GM19438 (cell line): ENCODE measurements at regions not wholly inside any gene's neighbourhood (a gene's known extent, or its start where the extent isn't known, plus 50 kb on each side); places are given as distances from the start of the nearest gene placed in this dataset.
"Not testable (repeated sequence)": the region's sequence is repeated elsewhere in the genome, so short reads cannot be mapped to it uniquely, and the experiment has no call there.

Experiments used
- ATAC-seq: cut with Tn5 transposase; IDR thresholded peaks from one replicate; pipeline ENCODE4 v1.9.1; 2021; ENCODE audit warnings: low read depth; ENCODE audit not compliant: unreplicated experiment

DNA sequence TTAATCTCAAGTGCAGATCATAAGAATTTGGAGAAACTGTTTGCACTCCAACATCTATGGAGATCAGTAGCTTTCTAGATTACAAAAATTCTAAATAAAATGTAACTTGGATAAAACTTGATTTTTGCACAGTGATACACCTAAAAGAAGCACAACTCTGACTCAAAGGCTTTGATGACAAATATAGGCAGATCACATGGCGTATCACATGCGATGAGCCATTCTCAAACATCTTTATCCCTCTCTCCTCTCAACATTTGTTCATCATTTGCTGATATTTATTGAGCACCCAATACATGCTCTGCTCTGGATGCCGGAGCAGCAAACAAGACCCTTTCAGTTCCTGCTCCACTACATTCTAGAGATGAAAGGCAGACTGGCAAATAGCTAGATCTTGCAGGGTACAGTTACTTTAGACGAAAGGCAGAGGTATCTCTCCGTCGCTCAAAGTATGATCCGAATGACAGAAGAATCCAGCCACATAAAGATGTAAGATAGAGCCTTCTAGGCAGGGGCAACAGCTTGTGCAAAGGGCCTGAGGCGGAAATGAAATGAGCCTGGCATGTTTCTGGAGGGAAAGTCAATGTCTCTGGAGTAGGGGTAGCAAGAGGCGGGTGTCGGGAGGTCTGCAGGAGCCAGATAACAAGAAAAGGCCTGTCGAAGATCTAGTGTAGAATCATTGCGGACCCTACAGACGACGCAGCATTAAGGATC is 145.8 kb upstream of the ERRFI1 start:
- no peak for ATAC-seq

DNA sequence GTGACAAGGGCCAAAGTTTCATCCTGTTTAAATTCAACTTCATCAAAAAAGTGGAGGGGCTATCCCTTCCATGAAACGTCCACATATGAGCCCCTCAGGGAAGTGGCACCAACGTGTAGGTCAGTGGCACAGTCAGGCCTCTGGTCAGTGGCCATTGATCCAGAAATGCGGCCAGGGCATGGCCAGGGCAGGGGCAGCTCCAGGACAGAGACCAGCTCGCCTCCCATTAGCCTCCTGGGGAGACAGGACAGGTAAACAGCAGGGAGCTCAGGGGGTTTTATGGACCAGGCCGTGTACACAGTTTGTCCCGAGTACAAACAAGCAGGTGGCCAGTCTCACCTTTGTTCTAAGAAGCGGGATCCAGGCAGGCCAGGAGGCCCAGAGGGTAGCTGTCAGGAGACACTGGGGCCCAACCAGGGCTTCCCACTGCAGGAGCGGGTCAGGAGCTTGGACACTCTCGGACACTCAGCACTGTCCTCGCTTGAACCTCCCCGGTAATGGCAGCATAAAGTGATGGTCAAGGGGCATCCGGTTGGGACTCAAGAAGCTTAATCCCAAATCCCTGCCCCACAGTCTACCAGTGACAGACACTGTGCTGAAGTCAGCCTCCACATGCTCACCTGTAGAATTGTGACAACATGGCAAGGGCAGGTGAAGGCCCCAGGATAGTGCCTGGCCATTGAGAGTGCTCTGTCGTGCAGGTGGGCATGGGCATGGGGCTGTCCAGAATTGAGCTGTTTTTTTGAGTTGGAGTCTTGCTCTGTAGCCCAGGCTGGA is 144.1 kb upstream of the ERRFI1 start:
- ATAC-seq = no peak

DNA sequence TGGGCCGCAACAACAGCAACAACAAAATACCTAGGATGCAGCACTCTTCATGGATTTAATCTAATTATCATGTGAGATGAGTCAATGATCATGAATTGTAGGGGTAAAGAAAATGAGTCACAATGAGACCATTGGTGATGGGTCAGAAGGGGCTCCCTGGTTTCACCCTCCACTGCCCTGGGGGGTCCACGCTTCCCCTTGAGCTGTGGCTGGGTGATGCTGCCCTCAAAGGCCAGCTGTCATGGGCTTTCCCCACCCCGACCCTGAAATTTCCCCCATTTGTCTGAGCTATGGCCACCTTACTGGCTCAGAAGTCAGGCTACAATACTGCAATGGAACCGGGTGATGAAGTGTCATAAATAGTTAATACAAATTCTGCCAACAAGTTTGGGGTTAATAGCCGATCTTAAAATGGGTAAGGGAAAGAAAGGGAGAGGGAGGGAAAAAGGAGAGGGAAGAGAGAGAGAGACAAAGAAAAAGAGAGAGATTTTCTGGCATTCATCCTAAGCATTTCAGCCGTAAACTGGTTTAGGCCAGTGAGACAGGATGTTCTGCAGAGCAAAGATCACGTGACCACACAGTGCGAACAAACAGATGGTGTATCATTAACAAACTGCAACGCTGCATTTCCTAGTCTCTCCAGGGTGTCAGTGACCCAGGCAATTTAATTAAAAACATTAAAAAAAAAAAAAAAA is 143.4 kb upstream of the ERRFI1 start:
- no peak for ATAC-seq

DNA sequence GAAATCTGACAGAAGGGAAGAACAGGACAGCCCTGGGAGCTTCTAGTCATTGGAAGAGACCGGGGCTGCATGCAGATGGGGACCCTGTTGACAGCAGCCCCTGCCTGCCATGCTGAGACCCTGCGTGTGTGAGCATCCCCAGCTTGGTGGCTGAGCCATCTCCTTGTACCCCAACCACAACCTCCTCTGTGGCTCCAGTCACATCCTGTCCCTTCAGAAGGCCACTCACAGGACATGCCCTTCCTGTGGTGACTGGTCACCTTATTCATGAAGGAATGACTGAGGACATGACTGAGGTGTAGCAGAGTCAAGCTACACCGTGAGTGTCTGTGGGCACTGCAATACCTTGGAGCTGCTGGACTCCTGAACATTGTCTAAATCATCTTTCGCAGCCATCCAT is 141.8 kb upstream of the ERRFI1 start:
- ATAC-seq = no peak

DNA sequence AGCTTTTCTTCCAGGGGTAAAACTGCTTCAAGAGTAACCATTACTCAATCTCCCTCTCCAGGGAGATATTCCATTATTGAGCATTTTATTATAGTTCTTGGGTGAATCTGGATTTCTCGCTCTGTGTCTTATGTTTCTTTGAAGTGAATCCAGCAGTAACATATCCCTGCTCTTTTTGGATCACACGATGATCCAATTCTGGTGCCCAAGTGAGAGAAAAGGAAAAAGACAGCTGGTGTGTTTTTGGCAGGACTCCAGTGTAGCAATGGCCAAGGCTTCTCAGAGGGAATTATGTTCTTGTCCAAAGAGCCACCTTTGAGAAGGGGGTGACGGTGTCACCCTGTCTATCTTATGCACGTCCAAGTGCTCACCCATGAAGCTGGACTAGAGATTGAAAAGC is 140.3 kb upstream of the ERRFI1 start:
- ATAC-seq = no peak

DNA sequence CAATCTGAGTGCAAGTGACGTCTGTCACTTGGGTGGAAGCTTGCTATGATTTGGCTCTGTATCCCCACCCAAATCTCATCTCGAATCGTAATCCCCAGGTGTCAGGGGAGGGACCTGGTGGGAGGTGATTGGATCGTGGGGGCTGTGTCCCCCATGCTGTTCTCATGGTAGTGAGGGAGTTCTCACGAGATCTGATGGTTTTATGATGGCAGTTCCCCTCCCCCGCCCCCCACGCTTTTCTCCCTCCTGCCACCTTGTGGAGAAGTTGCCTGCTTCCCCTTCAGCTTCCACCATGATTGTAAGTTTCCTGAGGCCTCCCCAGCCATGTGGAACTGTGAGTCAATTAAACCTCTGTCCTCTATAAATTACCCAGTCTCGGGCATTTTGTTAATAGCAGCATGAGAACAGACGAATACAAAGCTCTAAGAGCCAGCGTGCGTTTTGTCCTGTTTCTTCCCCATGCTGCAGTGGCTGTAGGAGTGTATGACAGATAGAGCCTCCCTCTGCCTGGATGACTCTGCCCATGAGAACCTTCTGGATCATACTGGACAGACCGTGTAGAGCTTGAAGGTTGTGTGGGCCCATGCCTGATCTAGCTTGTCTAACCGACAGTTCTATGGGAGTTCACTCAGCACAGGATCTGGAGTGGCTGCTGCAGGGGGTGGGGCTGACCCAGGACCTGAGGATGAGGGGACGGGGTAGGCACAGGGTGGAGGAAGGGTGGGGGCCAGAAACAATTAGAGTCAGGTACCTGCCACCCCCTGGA is 139.7 kb upstream of the ERRFI1 start:
- no peak for ATAC-seq

DNA sequence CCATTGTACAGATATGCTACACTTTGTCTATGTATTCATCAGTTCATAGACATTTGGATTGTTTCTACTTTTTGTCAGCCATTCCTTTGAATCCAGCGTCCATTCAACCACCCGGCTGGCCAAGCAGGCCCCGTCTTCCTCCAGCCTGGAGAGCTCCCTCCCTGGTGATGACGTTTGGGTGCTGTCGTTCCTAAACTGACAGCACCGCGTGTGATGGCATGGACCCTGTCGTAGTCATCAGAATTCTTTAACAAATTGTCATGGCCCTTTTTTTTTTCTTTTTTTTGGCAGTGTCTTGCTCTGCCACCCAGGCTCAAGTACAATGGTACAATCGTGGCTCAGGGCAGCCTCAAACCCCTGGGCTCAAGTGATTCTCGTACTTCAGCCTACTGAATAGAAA is 138.6 kb upstream of the ERRFI1 start:
- ATAC-seq = no peak

DNA sequence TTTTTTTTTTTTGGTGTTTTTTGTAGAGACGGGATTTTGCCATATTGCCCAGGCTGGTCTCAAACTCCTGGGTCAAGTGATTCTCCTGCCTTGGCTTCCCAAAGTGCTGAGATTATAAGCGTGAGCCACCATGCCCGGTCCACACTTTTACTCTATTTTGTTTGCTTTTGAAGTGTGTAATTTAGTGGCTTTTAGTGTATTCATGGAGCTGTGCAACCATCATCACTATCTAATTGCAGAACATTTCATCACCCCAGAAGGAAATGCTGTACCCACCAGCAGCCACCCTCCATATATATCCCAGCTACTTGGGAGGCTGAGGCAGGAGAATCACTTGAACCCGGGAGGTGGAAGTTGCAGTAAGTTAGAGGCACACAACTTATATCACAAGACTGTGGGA is 136.9 kb upstream of the ERRFI1 start:
- no peak for ATAC-seq

DNA sequence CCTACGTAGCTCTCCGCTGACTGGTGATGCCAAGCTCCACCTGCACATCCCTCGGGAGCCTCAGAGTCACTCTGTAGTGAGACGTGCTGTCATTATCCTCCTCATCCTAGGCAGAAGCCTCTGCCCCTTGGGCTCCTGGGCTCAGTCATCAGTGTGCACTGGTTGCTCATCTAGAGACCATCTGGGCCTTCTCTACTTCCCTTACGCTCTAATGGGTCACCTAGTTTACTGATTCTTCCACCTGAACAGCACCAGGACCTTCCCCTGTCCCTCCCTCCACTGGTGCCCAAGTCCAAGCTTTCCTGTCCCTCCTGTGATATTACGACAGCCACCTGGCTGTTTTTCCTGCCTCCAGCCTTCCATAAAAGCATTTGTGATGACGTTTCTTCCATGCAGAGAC is 136.1 kb upstream of the ERRFI1 start:
- ATAC-seq = no peak

DNA sequence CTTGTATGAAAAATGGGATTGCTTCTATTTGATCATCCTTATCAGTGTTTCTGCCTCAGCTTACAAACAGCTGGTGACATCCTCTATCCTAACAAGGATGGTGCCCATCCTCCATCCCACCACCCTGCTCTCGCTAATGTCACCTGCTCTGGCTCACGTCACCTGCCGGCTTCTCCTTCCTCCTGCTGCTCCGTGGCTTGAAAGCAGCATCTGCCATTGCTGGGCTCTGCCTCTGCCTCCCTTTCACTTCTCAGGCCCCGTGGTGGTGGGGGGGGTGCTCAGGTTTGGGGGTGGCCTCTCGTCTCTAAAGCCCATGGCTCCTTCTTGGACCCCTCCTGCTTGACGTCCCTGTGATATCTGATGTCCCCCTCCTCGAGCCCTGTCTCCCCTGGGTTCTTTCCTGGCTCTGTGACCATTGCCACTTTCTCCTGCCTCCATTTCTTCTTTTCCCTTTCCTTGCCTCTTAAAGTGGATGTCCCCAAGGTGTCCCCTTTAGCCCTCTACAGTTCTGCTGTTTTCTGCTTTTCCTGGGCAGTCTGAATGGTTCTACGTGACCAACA is 135.5 kb upstream of the ERRFI1 start:
- no peak for ATAC-seq

DNA sequence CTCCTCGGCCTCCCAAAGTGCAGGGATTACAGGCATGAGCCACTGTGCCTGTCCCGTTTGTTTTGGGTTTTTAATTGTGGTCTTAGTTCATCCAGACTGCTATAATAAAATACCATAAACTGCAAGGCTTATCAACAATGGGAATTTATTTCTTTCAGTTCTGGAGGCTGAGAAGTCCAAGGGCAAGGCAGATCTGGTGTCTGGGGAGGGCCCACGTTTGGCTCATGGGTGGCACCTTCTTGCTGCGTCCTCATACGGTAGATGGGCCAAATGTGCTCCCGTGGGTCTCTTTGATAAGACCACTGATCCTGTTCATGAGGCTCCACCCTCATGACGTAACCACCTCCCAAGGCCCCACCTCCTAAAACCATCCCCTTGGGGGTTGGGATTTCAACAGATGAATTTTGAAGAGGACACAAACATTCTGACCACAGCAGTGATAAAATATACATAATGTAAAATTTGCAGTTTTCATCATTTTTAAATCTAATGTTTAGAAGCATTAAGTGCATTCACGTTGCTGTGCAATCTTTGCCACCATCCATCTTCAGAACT is 133.4 kb upstream of the ERRFI1 start:
- no peak for ATAC-seq

DNA sequence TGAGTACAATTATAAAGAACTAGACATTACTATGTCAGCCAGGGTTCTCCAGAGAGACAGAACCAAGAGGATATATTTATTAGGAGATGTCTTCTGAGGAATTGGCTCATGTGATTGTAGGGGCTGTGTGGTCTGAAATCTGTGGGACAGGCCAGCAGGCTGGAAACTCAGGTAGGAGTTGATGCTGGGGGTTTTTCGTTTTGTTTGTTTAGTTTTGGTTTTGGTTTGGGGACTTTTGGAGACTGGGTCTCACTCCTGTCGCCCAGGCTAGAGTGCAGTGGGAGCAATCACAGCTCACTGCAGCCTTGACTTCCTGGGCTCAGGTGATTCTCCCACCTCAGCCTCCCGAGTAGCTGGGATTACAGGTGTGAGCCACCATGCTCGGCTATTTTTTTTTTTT is 132.9 kb upstream of the ERRFI1 start:
- no peak for ATAC-seq

DNA sequence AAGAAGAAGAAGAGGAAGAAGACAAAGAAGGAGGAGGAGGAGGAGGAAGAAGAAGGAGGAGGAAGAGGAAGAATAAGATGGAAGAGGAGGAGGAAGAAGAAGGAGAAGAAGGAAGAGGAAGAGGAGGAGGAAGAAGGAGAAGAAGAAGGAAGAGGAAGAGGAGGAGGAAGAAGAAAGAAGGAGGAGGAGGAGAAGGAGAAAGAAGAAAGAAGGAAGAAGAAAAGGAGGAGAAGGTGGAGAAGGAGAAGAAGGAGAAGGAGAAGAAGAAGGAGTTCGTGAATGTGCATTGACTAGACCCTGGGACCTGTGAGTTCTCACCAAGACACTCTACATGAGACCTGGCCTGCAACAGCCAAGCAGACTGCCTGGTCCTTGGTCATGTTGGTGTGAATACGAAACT is 131.7 kb upstream of the ERRFI1 start:
- no peak for ATAC-seq

DNA sequence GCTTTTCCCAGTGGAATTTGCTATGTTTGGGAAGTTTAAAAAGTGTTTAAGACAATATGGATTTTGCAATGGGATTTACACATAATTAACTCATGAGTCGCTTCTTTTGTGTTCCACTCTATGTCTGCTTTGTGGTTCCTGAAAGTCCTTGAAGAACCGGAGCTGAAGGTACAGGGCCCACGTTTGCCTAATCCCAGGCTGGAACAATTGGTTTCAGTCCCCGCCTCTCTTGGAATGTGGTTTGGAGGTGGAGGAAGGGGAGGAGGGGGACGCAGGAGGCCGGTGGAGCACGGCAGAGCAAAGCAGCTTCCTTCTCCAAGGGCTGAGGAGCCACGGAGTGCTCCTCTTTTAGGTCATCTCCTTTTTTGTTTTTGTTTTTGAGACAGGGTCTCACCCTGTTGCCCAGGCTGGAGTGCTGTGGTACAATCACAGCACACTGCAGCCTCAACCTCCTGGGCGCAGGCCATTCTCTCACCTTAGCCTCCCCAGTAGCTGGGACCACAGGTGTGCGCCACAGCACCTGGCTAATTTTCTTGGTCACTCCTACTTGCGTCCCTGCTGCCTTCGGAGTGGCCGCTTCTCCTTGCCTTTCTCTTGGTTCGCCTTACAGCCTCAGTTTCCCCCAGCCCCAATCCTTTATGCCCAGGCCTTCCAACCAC is 129.5 kb upstream of the ERRFI1 start:
- ATAC-seq = no peak

DNA sequence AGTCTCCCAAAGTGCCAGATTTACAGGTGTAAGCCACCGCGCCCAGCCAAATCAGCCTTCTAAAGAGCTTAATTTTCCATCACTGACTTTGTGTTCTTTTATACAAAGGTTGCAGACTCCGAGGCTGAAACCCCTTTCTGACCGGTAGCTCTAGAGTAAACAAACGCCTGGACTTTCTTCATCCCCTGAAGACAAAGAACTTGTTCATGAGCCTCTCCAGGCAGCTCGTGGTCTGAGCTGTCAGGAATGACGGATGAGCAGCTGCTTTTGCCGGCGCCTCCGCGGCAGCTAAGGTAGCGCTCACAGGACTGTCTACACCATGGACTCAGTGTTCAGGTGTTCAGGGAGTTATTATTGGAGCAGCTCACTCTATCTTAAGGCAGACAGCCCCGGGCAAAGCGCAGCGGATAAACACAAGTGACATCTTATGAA is 128.5 kb upstream of the ERRFI1 start:
- ATAC-seq = no peak

DNA sequence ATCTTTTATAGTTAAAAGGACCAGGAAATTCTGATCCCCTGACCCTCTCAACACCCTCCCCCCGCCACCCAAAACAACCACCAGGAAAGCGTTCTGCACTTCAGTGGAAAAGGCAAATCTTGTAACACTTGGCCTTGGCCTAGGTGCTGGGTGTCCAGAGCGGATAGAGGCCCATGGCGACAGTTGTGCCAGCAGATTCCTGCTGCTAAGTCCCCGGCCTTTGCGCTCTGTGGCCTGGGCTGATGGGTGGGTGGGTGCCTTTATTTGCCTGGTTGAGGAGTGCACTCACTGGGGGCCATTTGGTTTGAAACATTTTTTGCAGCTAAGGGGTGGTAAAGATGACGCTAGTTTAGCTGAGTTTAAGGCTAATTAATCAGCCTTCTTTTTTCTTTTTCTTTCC is 127.9 kb upstream of the ERRFI1 start:
- ATAC-seq = no peak

DNA sequence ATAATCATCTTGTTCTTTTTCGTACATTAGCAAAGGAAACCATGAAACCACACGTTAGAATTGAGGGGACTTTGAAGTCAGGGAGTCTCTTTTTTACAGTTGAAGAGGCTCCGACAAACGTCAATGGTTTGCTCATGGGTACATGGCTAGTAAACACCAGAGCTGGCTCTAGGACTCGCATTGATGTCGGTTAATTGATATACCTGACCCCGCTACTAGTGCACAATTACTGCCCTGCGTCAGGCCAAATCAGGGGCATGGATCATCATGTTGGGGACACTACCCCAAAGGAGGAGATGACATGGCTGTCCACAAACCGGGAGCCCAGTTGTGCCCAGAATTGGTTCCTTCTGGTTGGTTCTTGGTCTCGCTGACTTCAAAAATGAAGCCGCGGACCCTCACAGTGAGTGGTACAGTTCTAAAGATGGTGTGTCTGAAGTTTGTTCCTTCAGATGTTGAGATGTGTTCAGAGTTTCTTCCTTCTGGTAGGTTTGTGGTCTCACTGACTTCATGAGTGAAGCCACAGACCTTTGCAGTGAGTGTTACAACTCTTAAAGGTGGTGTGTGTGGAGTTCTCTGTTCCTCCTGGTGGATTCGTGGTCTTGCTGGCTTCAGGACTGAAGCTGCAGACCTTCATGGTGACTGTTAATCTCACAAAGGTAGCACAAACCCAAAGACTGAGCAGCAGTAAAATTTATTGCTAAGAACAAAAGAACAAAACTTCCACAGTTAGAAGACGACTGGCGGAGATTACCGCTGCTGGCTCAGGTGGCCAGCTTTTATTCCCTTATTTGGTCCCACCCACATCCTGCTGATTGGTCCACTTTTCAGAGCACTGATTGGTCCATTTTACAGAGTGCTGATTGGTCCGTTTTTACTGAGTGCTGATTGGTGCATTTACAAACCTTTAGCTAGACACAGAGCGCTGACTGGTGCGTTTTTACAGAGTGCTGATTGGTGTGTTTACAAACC is 126.9 kb upstream of the ERRFI1 start:
- ATAC-seq = no peak

DNA sequence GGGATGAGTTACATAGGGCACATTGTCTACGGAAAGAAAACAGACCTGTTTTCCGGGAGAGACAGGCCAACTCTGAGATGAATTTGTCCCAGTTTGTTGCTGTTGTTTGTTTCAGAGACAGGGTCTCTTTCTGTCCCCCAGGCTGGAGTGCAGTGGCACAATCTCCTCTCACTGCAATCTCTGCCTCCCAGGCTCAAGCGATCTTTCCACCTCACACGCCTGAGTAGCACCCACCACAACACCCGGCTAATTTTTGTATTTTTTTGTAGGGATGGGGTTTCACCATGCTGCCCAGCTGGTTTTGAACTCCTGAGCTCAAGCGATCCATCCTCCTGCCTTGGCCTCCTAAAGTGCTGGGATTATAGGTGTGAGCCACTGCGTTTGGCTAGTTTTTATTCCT is 125.5 kb upstream of the ERRFI1 start:
- ATAC-seq = no peak

DNA sequence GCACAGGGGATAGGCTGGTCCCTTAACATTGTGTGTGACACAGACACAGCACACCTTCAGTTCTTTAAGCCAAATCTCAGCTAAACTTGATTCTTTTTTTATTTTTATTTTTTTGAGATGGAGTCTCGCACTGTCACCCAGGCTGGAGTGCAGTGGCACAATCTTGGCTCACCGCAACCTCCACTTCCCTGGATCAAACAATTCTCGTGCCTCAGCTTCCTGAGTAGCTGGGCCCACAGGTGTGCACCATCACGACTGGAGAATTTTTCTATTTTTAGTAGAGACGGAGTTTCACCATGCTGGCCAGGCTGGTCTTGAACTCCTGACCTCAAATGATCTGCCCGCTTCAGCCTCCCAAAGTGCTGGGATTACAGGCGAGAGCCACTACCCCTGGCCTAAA is 123.6 kb upstream of the ERRFI1 start:
- ATAC-seq = not testable (repeated sequence)
